AML-193 (cell line): ENCODE measurements at regions not wholly inside any gene's neighbourhood (a gene's known extent, or its start where the extent isn't known, plus 50 kb on each side); places are given as distances from the start of the nearest gene placed in this dataset.

ENCODE experiments used
- DNase-seq, 2 experiments: peaks; one replicate each; lab custom pipeline; 2025; lab: John Stamatoyannopoulos, UW

DNA sequence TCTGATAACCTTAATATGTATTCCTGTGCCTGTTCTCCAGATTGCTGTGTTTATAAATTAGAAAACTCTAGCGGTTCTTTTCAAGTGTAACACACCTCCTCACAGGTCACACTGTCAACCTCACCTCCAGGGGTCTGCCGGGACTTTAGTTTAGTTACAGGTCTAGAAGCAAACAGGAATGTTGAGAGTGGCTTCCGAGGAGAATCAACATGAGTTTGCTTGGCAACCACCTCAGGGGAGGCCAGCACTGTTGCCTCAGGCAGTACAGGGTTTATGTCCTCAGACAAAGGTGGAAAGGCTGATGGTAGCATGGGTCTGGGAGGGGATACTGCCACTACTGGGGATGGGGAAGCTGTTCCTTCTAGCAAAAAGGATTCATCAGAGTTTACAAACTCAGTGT is 438.0 kb downstream of the DTHD1 start:
- no peak for DNase-seq

DNA sequence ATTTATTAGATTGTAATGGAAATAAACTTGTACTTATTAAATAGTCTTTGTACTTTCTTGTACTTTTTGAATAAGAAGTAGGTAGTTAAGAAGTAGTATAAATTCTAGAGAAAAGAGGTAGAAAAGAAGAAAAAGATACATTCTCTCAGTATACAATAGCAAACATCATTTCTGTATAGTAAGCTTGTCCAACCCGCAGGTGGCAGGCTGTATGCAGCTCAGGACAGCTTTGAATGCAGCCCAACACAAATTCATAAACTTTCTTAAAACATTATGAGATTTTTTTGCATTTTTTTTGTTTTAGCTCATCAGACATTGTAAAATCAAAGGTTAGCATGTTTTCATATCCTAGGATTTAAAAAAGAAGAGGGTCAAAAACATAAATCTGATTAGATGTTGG is 441.6 kb downstream of the DTHD1 start:
- no peak for DNase-seq

DNA sequence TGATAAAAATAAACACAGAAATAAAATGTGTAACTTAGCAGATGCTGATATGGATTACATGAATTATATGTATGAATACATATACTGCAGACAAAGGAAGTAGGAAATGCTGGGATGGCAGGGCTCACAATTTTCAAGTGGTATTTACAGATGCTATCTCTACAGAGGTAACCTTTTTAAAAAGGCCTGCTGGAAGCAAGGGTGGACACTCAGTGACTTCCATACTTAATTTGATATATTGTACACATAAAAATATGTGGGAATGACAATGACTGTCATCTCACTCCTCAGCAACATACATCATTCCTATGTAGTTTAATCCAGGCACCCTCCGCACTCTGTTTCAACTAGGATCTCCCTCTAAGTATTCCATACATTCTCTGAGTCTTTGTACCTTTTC is 452.9 kb downstream of the DTHD1 start:
- DNase-seq: no peak

DNA sequence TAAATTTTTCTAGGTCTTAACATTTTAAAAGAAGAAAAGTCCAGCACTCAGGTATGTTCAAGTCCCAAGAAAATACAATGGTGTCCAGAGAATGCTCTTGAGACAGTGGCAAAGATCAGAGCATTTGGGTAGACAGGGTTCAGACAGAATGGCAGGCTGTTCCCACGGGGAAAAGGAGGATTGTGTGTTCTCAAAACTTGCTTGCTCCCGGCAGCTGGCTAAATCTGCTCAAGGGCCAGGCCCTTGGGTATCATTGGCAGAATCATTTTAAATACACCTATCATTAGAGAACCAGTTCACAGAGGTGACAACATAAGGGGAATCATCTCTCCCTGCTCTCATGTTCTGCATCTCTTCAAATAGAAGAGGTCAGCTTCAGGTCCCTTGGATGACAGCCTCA is 456.3 kb downstream of the DTHD1 start:
- DNase-seq: no peak

DNA sequence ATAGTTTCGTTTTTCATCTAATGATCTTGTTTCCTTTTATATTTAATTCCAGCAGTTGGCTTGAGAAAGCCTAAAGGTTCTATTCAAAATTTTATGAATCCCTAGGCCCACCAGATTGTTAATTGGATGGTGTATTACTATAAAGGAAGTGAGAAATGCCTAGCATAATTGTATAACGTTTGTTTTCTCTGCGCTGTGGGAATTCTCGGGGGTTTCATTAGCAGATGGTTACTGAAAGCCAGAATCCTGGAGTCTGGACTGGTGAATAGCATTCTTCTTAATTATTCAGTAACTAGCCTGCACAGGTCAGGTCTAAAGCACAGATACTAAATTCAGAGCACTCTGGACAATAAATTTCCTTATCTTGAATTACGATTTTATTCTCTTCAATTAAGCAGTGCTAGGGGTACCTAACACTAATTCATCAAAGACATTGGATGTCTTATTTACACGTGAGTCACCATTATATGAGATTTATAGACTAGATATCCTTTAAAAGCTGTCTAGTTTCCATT is 459.4 kb downstream of the DTHD1 start:
- DNase-seq: no peak

DNA sequence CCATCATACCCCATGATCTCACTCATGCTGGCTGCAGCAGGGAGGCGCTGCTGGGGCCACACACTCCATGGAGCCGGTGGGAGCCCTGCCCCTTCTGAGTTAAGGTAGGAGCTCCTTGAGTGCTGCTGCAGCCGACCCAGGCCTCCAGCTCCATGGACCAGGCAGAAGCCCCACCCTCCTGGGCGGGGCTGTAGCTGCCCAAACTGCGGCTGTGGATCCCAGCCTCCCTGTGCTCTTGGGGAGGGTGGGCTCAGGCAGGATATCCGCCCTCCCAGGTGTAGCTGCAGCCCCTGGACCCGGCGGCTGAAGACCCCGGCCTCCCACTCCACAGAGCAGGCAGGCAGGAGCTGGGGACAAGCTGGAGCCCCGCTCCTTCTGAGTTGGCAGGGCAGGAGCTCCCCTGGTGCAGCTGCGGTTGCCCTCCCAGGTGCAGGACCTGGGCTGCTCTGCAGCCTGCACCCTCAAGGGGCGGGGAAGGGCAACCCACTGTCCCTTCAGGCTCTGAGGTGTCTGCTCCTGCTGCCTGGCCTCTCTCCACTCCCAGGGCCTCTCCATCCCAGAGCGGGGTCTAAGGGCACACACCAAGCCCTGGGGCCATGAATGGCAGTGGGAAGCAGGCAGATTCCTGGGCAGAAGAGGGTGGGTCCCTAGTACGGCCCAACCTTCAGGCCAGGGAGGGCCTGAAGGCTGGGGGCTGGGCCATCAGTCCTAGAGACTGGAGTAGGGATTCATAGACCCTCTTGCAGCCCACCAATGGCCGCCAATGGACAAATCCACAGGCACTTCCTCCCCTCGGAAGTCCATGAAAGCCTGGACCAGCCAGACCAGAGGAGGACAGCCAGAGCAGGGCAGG is 466.1 kb downstream of the DTHD1 start:
- DNase-seq: no peak

DNA sequence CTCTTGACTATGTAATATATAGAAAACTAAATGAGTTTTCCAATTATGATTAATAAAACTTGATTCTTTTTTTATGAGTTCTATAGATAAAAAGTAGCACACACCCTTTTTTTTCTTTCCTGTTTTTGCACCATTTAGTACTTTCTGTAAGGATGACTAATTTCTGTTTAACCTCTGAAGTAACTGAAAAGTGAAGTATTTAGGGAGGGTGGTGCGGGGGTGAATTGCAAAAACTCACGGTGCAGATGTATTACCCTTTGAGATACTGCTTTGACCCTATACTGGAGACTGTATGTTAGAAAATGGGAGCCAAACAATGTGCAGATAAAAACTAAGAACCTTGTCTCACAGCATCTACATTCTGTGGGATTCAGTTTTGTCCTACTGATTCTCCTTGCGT is 471.6 kb downstream of the DTHD1 start:
- no peak for DNase-seq

DNA sequence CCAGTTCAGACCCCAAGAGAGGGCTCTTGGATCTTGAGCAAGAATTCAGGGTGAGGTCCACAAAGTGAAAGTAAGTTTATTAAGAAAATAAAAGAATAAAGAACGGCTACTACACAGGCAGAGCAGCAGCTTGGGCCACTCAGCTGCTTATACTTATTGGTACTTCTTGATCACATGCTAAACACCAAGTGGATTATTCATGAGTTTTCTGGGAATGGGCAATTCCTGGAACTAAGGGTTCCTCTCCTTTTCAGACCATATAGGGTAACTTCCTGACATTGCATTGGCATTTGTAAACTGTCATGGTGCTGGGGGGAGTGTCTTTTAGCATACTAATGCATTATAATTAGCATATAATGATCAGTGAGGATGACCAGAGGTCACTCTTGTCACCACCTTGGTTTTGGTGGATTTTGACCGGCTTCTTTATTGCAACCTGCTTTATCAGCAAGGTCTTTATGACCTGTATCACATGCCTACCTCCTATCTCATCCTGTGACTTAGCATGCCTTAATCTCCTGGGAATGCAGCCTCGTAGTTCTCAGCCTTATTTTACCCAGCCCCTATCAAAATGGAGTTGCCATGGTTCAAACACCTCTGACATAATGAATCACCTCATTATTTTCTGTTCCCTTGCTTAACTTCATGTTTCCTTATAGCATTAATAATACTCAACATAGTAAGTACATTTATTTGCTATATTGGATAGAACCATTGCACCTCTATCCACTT is 476.3 kb downstream of the DTHD1 start:
- no peak for DNase-seq

DNA sequence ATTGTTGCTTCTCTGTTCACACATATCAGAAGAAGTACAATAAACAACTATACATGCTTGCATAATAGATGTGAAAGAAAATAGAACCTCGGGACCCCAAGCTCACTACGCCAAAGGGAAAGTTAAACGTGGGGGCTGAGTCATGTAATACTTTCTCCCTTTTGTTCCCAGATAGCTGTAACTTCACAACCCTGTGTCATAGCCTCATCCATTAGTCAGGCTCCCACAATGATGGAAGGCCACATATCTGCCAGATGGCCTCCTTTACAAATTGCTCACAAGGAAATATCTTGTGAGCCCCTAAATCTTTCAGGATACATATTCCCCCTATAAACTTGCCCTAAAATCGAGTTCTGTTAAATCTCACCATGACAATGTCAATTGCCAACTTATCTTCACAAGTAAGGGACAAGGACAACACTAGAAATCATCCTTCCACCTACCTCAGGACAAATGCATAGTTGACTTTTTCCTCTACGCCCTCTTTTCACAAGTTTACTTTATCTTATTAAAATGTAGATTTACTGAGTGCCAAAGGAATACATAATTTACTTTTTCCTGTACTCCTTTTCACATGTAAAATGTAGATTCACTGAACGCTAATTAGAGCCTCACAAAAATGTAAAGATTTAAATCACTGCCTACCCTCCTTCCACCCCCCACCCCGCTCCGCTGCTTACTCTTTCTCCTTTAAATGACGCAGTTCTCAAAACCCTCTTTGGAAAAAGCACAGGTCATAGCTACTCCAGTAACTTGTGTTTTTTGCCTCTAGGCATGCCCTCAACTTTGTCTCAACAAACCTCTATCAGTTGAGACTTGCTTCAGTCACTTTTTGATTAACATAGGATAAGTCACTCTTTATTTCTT is 477.1 kb downstream of the DTHD1 start:
- no peak for DNase-seq

DNA sequence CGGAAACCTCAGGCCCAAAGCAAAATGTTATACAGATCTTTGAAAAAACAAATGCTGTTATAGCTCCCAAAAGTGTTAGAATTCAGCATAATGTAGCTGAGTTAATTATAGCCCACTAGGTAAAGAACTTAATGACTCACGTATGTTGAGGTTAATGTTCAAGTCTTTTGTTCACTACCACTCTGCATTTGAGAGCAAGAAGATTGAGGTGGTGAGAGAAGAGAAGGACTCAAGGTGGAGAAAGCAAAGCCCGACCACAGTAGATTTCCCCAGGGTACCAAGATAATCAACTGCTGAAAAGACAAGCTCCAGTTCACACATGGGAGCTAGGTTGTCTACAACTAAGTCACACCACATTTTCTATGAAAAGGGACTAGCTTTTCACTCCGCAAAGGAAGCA is 480.2 kb downstream of the DTHD1 start:
- no peak for DNase-seq

DNA sequence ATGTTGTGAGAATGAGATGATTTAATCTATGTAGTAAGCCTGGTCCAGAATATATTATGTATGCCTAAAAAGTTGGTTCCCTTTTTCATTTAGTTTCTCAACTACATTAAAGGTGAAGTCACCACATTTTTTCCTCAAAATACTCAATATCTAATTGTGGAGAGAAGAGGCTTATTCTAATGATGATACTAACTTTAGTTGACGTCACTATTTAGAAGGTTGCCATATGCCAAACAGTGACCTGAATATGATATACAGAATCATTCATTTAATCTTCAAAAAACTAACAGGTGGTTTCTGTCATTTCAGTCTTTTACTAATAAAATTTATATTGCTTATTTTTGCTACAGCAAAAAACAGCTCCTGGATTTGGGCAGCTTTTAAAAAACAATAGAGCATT is 480.7 kb upstream of the NWD2 start:
- DNase-seq: no peak

DNA sequence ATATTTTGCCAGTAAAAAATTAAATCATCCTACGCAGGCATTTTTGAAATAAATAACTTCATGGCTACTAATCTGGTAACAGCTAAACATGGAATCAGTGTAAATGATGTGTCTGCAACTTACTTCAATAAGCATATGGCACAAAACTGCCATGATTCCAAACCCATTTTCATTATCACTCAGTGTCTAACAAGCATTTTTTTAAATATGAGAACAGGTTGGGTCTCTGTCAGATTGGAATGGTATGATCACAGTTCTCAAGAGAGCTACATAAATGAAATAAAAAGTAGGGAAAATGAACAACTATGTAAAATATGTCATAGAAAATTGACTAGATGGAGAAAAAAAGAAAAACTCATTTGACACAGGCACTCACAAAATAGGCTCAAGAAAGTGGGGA is 476.9 kb upstream of the NWD2 start:
- no peak for DNase-seq

DNA sequence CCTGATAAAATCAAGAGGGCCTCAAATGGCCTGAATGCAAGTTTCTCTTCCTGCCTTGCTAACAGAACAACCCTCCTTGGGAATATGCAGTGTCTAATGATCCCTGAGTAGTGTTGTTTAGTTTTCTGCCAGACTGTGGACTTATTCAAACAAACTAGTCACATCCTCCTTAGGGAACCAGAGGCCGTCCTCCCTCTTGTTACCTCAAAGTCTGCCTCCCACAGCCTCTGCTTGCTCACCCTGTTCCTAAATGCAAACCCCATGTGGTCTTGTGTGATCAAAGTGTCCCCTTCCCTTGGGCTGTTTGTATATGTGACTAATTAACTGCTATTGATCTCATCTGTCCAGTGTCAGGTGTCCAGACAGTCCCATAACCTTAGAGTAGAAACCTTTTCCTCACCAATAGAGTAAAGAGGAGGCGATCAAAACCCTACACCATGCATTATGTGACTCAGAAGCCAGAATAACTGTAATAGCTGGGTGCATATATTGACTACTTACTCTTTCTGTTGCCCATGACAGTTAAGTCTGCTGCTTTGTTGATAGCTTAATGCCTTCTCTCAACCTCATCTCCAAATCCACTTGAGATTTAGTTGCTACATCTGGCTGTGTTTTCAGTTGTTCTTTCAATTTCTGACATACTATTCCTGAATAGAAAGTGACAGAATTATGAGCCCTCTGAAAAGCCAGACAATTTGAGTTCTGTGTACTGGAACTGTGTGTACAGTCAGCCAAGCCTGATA is 473.0 kb upstream of the NWD2 start:
- no peak for DNase-seq

DNA sequence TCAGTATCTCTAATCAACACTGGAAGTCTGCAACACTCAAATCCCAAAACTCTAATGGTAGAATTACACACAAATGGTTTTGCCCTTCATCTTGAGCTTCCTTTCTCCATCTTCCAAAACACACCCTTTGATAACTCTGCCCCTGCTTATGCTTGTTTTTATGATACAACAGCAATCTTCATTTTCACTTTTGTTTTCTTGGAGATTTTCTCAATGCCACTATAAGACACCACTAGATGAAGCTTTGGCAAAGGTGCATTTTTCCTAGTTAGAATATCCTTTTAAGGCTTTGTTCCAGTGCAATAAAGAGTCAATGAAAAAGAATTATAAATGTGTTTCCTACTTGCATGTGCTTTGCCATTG is 472.4 kb upstream of the NWD2 start:
- no peak for DNase-seq

DNA sequence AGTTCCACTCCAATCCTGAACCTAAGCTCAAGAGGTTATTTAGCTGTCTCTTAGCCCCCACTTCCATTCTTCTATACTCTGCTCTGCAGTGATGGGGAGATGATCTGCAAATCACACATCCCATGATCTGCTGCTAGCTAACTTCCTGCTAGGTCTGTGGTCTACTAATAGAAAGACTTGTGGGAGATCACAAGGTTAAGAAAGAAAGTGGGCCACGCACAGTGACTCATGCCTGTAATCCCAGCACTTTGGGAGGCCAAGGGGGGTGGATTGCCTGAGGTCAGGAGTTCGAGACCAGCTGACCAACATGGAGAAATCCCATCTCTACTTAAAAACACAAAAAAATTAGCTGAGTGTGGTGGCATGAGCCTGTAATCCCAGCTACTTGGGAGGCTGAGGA is 471.1 kb upstream of the NWD2 start:
- no peak for DNase-seq

DNA sequence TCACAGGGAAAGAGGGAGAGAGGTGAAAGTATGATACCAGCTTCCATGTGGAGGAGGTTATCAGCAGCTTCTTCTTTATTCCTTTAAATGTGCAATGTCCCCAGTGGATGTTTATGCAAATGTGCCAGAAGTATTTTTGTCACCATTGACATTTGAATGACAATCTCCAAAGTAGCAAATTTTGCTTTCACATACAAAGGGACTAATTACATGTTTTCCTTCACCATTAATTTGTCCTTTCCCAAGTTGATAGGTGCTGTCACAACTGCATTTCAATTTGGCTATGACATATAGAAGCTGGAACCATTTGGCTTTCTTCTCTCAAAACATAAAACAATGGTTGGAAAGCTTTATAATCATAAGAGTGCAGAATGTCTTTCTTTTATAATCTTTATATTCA is 469.0 kb upstream of the NWD2 start:
- no peak for DNase-seq

DNA sequence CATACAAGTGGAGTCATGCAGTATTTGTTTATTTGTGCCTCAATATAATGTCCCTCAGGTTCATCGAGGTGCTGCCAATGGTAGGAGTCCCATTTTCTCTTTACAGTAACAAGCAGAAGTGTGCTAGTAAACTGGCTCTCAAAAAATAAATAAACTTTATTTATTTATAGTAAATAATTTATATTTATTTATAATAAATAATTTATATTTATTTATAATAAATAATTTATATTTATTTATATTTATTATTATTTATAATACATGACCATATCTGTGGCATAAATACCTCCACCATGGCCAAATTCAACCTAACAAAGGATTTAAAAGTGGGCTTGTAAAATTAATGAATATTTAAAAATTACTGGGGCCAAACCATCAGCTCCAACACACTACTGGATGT is 464.9 kb upstream of the NWD2 start:
- no peak for DNase-seq

DNA sequence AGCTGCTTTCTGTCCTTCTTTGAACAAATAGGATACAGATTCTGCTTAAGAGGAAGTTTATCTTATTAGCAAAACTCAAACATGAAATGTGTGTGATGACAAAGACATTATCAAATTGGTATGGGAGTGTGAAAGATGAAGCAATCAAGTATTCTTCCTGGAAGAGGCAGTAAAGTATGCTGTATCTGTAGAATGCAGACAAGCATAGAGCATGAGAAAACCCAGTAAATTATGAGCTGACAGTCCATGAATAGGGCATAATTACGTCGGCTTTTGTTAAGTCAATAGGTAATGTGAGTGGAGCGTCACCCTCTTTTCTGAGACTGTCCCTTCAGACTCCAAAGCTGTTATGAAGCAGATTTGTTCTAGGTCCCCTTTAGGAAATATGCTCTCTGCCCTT is 458.6 kb upstream of the NWD2 start:
- no peak for DNase-seq

DNA sequence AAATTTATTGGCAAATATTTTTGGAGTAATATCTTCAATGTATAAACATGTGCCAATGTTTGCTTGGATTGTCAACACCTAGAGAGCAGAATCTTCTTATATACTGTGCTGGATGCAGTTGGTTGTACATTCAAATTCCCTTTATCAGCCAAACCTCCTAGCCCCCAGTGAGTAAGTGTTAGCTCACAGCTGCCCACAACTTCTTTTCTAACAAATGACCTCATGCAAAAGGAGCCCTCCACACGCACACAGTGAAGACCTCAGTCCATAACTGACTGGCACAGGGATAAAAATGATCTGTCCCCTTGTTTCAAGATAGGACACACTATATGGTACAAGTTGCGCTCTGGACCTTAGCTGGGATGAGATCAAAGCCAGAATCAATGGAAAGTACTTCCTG is 458.0 kb upstream of the NWD2 start:
- no peak for DNase-seq

DNA sequence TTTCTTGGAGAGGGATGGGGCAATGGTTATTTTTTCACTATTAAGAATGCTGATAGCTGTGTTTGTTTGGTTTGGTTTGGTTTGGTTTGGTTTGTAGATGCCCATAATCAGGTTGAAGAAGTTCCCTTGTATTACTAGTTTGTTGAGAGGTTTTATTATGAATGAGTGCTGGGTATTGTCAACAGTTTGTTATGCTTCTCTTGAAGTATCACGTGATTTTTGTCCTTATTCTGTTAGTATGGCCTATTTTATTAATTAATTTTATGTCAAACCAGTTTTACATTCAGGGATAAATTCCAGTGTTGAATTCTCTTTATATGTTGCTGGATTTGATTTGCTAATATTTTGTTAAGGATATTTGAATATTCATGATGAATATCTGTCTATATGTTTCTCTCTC is 449.8 kb upstream of the NWD2 start:
- DNase-seq: no peak

DNA sequence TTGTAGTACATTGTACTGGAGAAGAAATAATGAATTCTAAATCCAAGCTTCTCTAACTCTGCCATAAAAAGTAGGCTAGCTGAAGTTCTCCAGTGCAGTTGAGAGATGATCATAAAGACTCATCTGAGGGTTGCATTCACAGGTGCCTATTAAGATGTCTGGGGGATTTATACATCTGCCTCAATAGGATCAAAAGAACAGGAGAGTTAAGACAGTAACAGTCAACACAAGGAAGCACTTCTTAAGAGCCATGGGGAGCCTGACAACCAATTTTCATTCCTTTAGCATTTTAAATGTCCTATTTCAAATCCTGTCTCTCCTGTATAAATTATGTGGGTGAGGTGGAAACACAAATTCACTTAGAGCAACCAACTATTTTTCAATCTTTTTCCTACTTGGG is 432.4 kb upstream of the NWD2 start:
- DNase-seq: no peak

DNA sequence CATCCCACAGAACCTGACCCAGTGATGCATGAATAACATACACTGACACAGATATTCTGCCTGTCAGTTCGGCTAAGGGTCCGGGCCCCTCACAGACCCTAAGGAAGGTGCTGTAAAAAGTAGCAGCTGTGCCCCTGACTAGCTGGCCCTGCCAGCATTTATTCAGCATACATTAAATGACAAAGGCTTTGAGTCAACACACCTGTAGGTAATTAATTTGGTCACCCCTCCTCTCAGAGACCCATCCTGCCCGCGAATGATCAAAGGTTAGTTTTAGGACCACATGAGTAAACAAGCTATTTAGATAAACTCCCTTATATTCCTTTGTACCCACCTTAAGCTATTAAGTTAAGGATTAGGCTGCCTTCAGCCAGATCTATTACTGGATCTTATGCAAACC is 429.0 kb upstream of the NWD2 start:
- DNase-seq: no peak
